K562 (cell line): ENCODE measurements at regions not wholly inside any gene's neighbourhood (a gene's known extent, or its start where the extent isn't known, plus 50 kb on each side); places are given as distances from the start of the nearest gene placed in this dataset.

Source experiments
- ATAC-seq: fragments of 200-7000 bp; cut with Tn5 transposase; 3 replicates; pipeline ENCODE4 v1.9.1; 2020; ENCODE audit warnings: moderate library complexity
- BruUV-seq: library from RNA; stranded (reverse); fragments of 400-500 nt; replicated peaks from 2 replicates; lab custom pipeline; 2021; lab: Mats Ljungman, UMichigan
- CTCF ChIA-PET: fragments of 300-600 bp; formaldehyde crosslinking; extraction: SDS; loops from one replicate; lab custom pipeline; 2021; ENCODE audit warnings: low intra/inter-chr PET ratio; lab: Yijun Ruan, JAX
- POLR2A ChIA-PET: fragments of 300-600, 350-650 bp; sonication (Branson Sonifier 250); formaldehyde crosslinking; extraction: SDS; loops from one replicate; lab custom pipeline; 2021; ENCODE audit warnings: antibody characterized with exemption, inconsistent platforms; lab: Yijun Ruan, JAX
- DNase-seq, 4 experiments: peaks; one replicate each; pipeline versions ENCODE4 v3.0.0 to v3.0.0-alpha.2; 2011 to 2018; ENCODE audit warnings: low spot score in 3 of 4, mixed read lengths in 3 of 4; ENCODE audit errors: extremely low read depth in 1 of 4
- FAIRE-seq: peaks from 2 replicates; lab custom pipeline; 2011; peaks lifted over from hg19 to GRCh38; lab: Jason Lieb, UNC
- H2AFZ ChIP-seq: 2 replicates; pipeline ENCODE4 v1.6.0; 2011; ENCODE audit warnings: low read depth, low read length, control low read depth, inconsistent platforms
- H3K27ac ChIP-seq: fragments of 200-600 bp; 3 replicates; pipeline ENCODE4 v1.8.0; 2011; ENCODE audit warnings: low read depth, mild to moderate bottlenecking, control low read depth, inconsistent platforms, low read length, moderate library complexity, mixed read lengths; ENCODE audit errors: extremely low read depth
- H3K27me3 ChIP-seq, 2 experiments: fragments of 300-600 bp in 1 of 2; 2 replicates in 1 of 2; 3 replicates in 1 of 2; pipeline versions ENCODE4 v1.6.0 to v1.8.0; 2011; ENCODE audit warnings: inconsistent platforms in 2 of 2, low read length in 2 of 2, mild to moderate bottlenecking in 1 of 2, mixed read lengths in 1 of 2, moderate library complexity in 1 of 2; ENCODE audit not compliant: control insufficient read depth in 2 of 2, insufficient read depth in 2 of 2
- H3K36me3 ChIP-seq: fragments of 300-600 bp; 3 replicates; pipeline ENCODE4 v1.8.0; 2011; ENCODE audit warnings: mild to moderate bottlenecking, low read length, inconsistent platforms; ENCODE audit not compliant: control insufficient read depth, insufficient read depth
- H3K4me1 ChIP-seq, 2 experiments: fragments of 200-600 bp in 1 of 2; replicated peaks in 1 of 2; 2 replicates in 1 of 2; 3 replicates in 1 of 2; pipeline versions ENCODE4 v1.5.1 to v1.8.0; 2011; ENCODE audit warnings: inconsistent platforms in 2 of 2, low read length in 2 of 2, mild to moderate bottlenecking in 1 of 2, mixed read lengths in 1 of 2, moderate library complexity in 1 of 2; ENCODE audit not compliant: control insufficient read depth in 2 of 2, insufficient read depth in 2 of 2
- H3K4me2 ChIP-seq: 2 replicates; pipeline ENCODE4 v1.6.1; 2011; ENCODE audit warnings: low read length, control low read depth, inconsistent platforms, mixed read lengths; ENCODE audit not compliant: insufficient read depth
- H3K4me3 ChIP-seq: fragments of 200-600 bp; sonication (generic), shearing (Covaris generic); 2 replicates; pipeline ENCODE4 v1.5.1; 2016; ENCODE audit warnings: control low read depth, inconsistent platforms
- H3K79me2 ChIP-seq: fragments of 200-600 bp; 3 replicates; pipeline ENCODE4 v1.8.0; 2011; ENCODE audit warnings: low read length, inconsistent platforms; ENCODE audit not compliant: control insufficient read depth, insufficient read depth
- H3K9ac ChIP-seq, 2 experiments: 2 replicates each; pipeline versions ENCODE4 v1.6.0 to v1.6.1; 2011; ENCODE audit warnings: low read depth in 2 of 2, low read length in 2 of 2, control low read depth in 1 of 2, inconsistent platforms in 1 of 2, mild to moderate bottlenecking in 1 of 2, mixed read lengths in 1 of 2; ENCODE audit not compliant: insufficient read depth in 1 of 2
- H3K9me1 ChIP-seq: one replicate; pipeline ENCODE4 v1.6.0; 2011; ENCODE audit warnings: inconsistent platforms, mild to moderate bottlenecking, low read length, moderate library complexity; ENCODE audit not compliant: control insufficient read depth, insufficient read depth
- H3K9me3 ChIP-seq: replicated peaks from 2 replicates; pipeline ENCODE4 v1.5.1; 2011; ENCODE audit warnings: low read depth, low read length, inconsistent platforms; ENCODE audit not compliant: control insufficient read depth, insufficient read depth
- H4K20me1 ChIP-seq: replicated peaks from 2 replicates; pipeline ENCODE4 v1.6.1; 2011; ENCODE audit warnings: low read length, inconsistent platforms, mixed read lengths; ENCODE audit not compliant: control insufficient read depth, insufficient read depth
- KAT8 ChIP-seq: fragments of 450-650 bp; IDR thresholded peaks from 2 replicates; pipeline ENCODE4 v1.6.1; 2016; ENCODE audit warnings: low read depth, mild to moderate bottlenecking
- ZNF24 ChIP-seq: fragments of 450-650 bp; IDR thresholded peaks from 2 replicates; pipeline ENCODE4 v1.6.1; 2016
- ZNF57 ChIP-seq: fragments of 450-650 bp; formaldehyde crosslinking; IDR thresholded peaks from 2 replicates; pipeline ENCODE4 v1.4.0; 2020; ENCODE audit warnings: mild to moderate bottlenecking, moderate library complexity
- WGBS: fragments of 100-300 bp; shearing (Covaris generic); methylation state at CpG from one replicate; pipeline ENCODE4 v1.1.6; 2016; ENCODE audit warnings: low coverage, mixed read lengths; ENCODE audit not compliant: insufficient coverage; ENCODE audit errors: missing lambda C conversion rate; 5-methylcytosine and 5-hydroxymethylcytosine counted together
- in situ Hi-C: fragments of 300-500 bp; cut with MboI; formaldehyde crosslinking; loops from 4 replicates; pipeline ENCODE4 v1.15.0; 2018; ENCODE audit warnings: inconsistent platforms, mixed read lengths
- intact Hi-C: fragments of 100-400 bp; cut with micrococcal nuclease; formaldehyde crosslinking; loops from 2 replicates; pipeline ENCODE4 v1.14.2; 2022
- TF ChIP-seq, protein P1 (sequence below): sonication (generic); formaldehyde crosslinking; IDR thresholded peaks from 2 replicates; pipeline ENCODE4 v1.8.1; 2023; ENCODE audit warnings: mild to moderate bottlenecking, missing genetic modification reagents
- TF ChIP-seq, protein P2 (sequence below), 2 experiments: fragments of 450-650 bp in 1 of 2; sonication (generic) in 1 of 2; formaldehyde crosslinking in 1 of 2; IDR thresholded peaks in 1 of 2; conservative IDR thresholded peaks in 1 of 2; 2 replicates each; pipeline versions ENCODE4 v1.6.1 to v1.8.1; 2016 to 2023; ENCODE audit warnings: mild to moderate bottlenecking in 2 of 2, moderate library complexity in 2 of 2, inconsistent platforms in 1 of 2, missing genetic modification reagents in 1 of 2

DNA sequence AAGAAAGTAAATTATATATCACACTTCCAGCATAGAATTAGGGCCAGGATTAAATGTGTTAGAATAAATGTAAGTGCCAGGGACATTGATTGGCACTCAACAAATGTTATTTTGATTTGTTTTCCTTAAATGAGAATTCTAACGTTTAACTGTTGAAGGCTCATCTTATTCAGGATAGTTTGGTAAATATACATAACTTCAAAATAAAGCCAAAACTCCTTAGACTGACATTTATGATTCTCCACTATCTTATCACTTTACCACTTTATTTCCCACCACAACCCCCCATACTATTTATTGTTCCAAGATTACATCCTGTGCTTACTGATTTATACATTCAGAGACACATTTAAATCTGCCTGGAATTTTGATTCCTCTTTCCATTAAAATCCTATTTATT is 769.5 kb upstream of the CDH2 start:
- no peak for TF ChIP-seq ZNF24
- TF ChIP-seq, protein P1, sequence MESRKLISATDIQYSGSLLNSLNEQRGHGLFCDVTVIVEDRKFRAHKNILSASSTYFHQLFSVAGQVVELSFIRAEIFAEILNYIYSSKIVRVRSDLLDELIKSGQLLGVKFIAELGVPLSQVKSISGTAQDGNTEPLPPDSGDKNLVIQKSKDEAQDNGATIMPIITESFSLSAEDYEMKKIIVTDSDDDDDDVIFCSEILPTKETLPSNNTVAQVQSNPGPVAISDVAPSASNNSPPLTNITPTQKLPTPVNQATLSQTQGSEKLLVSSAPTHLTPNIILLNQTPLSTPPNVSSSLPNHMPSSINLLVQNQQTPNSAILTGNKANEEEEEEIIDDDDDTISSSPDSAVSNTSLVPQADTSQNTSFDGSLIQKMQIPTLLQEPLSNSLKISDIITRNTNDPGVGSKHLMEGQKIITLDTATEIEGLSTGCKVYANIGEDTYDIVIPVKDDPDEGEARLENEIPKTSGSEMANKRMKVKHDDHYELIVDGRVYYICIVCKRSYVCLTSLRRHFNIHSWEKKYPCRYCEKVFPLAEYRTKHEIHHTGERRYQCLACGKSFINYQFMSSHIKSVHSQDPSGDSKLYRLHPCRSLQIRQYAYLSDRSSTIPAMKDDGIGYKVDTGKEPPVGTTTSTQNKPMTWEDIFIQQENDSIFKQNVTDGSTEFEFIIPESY (CRISPR knock-in tag): no peak
- TF ChIP-seq, protein P2, sequence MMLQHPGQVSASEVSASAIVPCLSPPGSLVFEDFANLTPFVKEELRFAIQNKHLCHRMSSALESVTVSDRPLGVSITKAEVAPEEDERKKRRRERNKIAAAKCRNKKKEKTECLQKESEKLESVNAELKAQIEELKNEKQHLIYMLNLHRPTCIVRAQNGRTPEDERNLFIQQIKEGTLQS (IDR thresholded peaks at IDR 0.05): no peak
- TF ChIP-seq, protein P2 (CRISPR knock-in tag; conservative IDR thresholded peaks at IDR 0.05): no peak
- no peak for TF ChIP-seq KAT8
- no peak for TF ChIP-seq ZNF57 (CRISPR knock-in tag)
- Histone ChIP-seq H3K9ac (no peak overlapping the region), H3K4me3 (no peak overlapping the region), H3K9me1 (no peaks in the 10 kb centered on the region), H3K27me3 (no peaks in the 10 kb centered on the region), H3K36me3 (no peaks in the 10 kb centered on the region), H2AFZ (no peak overlapping the region), H3K4me1 (no peaks in the 10 kb centered on the region), H3K27ac (no peak overlapping the region), H3K4me2 (no peak overlapping the region), H4K20me1 (no peaks in the 10 kb centered on the region), H3K9me3 (0 out of 2 replicates have a peak, but pooled peaks cover 2% of the 10 kb centered on the region), H3K79me2 (no peaks in the 10 kb centered on the region)
- ChIA-PET POLR2A (no interaction called here), CTCF (no interaction called here)
- no peak for ATAC-seq
- no TSS peak for BruUV-seq
- intact Hi-C loops (no loop called here), in situ Hi-C loops (no loop called here)
- FAIRE-seq: no peak
- no peak for DNase-seq
- 0% methylated on average over 1 of the region's 1 CpG for WGBS
